ENCODE measurements at regions not wholly inside any gene's neighbourhood (a gene's known extent, or its start where the extent isn't known, plus 50 kb on each side); places are given as distances from the start of the nearest gene placed in this dataset.
A peak's percentile ranks its signal among the peaks of the same experiment; 100 is the strongest.

DNA sequence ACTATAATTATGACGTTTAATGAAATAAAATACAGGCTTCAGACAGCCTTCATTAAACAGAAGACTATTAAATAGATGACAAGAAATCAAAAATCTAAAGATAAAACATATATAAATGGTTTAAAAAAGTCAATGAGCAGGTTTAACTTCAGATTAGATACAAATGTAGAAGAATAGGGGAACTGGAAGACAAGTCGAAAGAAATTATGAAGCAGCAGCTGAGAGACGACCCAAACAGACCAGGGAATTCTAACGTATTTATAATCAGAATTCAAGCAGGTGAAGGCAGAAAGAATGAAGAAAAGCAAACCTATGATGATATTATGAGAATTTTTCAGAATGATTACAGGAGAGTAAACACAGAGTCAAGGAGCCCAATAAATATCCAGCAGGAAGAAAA is 235.1 kb upstream of the XYLT1 start:
- TF ChIP-seq, protein P1, sequence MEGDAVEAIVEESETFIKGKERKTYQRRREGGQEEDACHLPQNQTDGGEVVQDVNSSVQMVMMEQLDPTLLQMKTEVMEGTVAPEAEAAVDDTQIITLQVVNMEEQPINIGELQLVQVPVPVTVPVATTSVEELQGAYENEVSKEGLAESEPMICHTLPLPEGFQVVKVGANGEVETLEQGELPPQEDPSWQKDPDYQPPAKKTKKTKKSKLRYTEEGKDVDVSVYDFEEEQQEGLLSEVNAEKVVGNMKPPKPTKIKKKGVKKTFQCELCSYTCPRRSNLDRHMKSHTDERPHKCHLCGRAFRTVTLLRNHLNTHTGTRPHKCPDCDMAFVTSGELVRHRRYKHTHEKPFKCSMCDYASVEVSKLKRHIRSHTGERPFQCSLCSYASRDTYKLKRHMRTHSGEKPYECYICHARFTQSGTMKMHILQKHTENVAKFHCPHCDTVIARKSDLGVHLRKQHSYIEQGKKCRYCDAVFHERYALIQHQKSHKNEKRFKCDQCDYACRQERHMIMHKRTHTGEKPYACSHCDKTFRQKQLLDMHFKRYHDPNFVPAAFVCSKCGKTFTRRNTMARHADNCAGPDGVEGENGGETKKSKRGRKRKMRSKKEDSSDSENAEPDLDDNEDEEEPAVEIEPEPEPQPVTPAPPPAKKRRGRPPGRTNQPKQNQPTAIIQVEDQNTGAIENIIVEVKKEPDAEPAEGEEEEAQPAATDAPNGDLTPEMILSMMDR (IDR thresholded peaks at IDR 0.05; ENCODE audit: low read depth, low read length) = no peak
- in situ Hi-C loops (cut with HindIII; ENCODE audit: low sequenced_read_pairs) = no loop called here
- H3K4me3 ChIP-seq (ENCODE audit: low read depth, low read length) = no peak overlapping the region
- DNase-seq (ENCODE audit: low read depth, low spot score) = no peak

DNA sequence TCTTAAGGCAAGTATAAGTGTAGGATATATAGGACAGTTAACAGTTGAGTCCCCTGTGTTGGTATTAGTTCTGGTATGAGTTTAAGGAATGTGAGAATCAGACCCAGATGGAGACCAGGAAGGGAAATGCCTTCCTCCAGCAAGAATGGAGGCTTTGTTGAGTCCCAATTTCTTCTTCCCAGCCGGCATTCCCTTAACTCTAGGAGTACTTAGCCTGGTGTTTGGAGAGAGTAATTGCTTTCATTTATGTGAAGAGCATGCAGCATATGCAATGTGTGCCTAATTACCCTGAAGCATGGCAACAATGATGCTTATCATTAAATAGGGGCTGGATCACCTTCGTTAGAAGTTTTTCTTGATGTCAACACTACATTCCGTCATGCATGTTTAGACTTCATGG is 225.9 kb upstream of the XYLT1 start:
- DNase-seq (ENCODE audit: low read depth, low spot score) = no peak
- in situ Hi-C loops (cut with HindIII; ENCODE audit: low sequenced_read_pairs) = no loop called here
- H3K4me3 ChIP-seq (ENCODE audit: low read depth, low read length) = no peak overlapping the region
- TF ChIP-seq, protein P1 (IDR thresholded peaks at IDR 0.05; ENCODE audit: low read depth, low read length) = no peak

DNA sequence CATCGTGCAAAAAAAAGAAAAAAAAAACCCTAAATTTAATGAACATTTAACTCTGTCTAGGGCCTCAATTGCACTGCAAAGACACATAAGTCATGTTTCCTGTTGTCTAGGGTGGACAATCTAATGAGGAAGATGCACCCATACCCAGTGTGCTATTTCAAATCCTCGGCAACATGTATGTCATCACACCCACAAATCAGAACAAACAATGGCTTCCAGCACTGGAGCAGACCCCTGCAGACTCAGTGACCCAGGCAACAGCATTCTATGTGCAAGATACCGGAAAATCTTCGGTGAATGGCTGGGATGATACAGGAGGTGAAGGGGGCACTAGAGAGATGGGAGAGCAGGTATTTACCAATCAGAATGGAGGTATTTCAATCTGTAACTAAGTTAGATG is 221.7 kb upstream of the XYLT1 start:
- no peak for DNase-seq (ENCODE audit: low read depth, low spot score)
- TF ChIP-seq, protein P1 (IDR thresholded peaks at IDR 0.05; ENCODE audit: low read depth, low read length) = no peak
- no peak overlapping the region for H3K4me3 ChIP-seq (ENCODE audit: low read depth, low read length)
- in situ Hi-C loops (cut with HindIII; ENCODE audit: low sequenced_read_pairs) = no loop called here

DNA sequence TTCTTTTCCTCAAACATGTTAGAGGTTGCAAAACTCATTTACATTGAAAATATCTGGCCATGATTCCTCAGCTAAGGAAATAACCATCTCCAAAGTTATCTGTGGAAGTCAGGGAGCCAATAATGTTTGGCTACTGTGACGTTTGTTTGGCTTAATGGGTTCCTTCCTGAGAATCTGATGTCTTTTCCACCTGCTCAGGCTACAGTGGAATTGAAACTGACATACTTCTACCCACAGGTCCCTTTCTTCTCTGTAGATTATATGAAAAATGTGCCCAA is 221.1 kb upstream of the XYLT1 start:
- in situ Hi-C loops (cut with HindIII; ENCODE audit: low sequenced_read_pairs) = no loop called here
- no peak overlapping the region for H3K4me3 ChIP-seq (ENCODE audit: low read depth, low read length)
- TF ChIP-seq, protein P1 (IDR thresholded peaks at IDR 0.05; ENCODE audit: low read depth, low read length) = no peak
- DNase-seq (ENCODE audit: low read depth, low spot score) = no peak

DNA sequence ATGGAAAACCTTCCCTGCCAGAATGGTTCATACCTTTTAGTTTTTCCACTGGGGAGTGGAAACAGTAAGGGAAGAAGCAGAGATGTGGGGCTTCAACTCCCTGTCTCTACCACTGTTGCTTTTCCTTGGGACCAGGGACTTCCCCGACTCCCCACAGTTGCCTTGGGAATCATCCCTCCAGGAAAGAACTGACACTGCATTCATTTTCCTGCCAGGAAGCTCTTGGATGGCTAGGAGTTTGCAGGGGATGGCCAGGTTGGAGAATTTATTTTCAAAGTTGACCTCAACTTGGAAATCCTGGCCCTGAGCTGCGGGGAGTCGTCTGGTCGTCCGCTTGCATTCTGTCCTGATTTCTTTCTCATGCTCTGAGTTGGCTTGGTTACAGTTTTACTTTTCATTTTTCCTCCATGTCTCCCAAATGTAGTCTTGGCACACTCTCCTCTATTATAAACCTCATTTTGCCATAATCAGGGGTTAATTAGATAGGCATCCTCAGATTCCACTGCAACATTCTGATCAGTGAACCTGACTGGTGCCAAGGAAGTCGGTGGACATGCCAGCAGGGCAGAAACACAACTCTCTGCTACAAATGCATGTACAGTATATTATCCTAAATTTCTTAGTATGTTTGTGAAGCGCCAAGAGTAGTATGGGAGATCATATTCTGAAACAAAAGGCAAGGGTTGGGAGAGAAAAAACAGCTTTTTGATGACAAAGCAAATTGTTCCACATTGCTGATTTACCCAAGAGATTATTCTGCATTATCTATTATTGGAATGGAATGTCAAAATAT is 220.5 kb upstream of the XYLT1 start:
- TF ChIP-seq, protein P1 (IDR thresholded peaks at IDR 0.05; ENCODE audit: low read depth, low read length) = no peak
- in situ Hi-C loops (cut with HindIII; ENCODE audit: low sequenced_read_pairs) = no loop called here
- peak; percentile 23 for DNase-seq (ENCODE audit: low read depth, low spot score)
- H3K4me3 ChIP-seq (ENCODE audit: low read depth, low read length) = no peak overlapping the region

DNA sequence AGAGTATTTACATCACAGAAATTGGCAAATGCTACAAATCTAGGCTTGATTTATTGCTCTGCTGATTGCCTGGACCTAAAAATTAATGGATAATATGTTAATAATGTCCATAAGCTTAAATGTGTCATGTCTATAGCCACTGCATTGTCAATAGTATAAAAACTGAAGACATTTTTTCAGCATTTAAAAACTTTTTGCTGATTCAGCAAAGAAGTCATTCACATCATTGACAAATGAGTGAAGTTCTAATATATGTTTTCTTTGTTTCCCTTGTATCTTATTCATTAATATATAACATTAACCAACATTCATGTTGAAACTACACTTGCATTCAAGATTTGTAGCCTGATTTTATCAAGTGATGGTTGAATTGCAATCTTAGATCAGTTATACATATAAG is 214.7 kb upstream of the XYLT1 start:
- TF ChIP-seq, protein P1 (IDR thresholded peaks at IDR 0.05; ENCODE audit: low read depth, low read length) = no peak
- DNase-seq (ENCODE audit: low read depth, low spot score) = no peak
- no peak overlapping the region for H3K4me3 ChIP-seq (ENCODE audit: low read depth, low read length)
- in situ Hi-C loops (cut with HindIII; ENCODE audit: low sequenced_read_pairs) = no loop called here

Data from astrocyte of the spinal cord (primary cell).